ENCODE measurements at regions not wholly inside any gene's neighbourhood (a gene's known extent, or its start where the extent isn't known, plus 50 kb on each side); places are given as distances from the start of the nearest gene placed in this dataset.

GRCh38 chr16:73154063-73154870, 106.3 kb upstream of the ZFHX3 start:
- no peak for TF ChIP-seq CTCF (IDR thresholded peaks at IDR 0.05; ENCODE audit: low read depth, low read length)
- no peak for DNase-seq
- no peaks in the 10 kb centered on the region for H3K36me3 ChIP-seq
- H3K4me1 ChIP-seq, result peaks cover 5% of the 10 kb centered on the region; the same call in 1 of the 2 replicates
- no peaks in the 10 kb centered on the region for H3K27me3 ChIP-seq
- H3K9me3 ChIP-seq, result no peaks in the 10 kb centered on the region
- H3K4me3 ChIP-seq (ENCODE audit: low read depth, low read length), result no peak overlapping the region

GRCh38 chr16:73152386-73153125, 104.6 kb upstream of the ZFHX3 start:
- no peaks in the 10 kb centered on the region for H3K36me3 ChIP-seq
- H3K9me3 ChIP-seq, result no peaks in the 10 kb centered on the region
- H3K4me1 ChIP-seq, result peaks cover 6% of the 10 kb centered on the region; the same call in 1 of the 2 replicates
- TF ChIP-seq CTCF (IDR thresholded peaks at IDR 0.05; ENCODE audit: low read depth, low read length), result no peak
- no peaks in the 10 kb centered on the region for H3K27me3 ChIP-seq
- no peak for DNase-seq
- H3K4me3 ChIP-seq (ENCODE audit: low read depth, low read length), result no peak overlapping the region

- no peaks in the 10 kb centered on the region for H3K27me3 ChIP-seq
- H3K36me3 ChIP-seq, result no peaks in the 10 kb centered on the region
- DNase-seq, result no peak
- TF ChIP-seq CTCF (IDR thresholded peaks at IDR 0.05; ENCODE audit: low read depth, low read length), result no peak
- peaks cover 6% of the 10 kb centered on the region; the same call in 1 of the 2 replicates for H3K4me1 ChIP-seq
- H3K9me3 ChIP-seq, result no peaks in the 10 kb centered on the region
- no peak overlapping the region for H3K4me3 ChIP-seq (ENCODE audit: low read depth, low read length)
Observed at GRCh38 chr16:73151941-73152340, 104.0 kb upstream of the ZFHX3 start.

DNA sequence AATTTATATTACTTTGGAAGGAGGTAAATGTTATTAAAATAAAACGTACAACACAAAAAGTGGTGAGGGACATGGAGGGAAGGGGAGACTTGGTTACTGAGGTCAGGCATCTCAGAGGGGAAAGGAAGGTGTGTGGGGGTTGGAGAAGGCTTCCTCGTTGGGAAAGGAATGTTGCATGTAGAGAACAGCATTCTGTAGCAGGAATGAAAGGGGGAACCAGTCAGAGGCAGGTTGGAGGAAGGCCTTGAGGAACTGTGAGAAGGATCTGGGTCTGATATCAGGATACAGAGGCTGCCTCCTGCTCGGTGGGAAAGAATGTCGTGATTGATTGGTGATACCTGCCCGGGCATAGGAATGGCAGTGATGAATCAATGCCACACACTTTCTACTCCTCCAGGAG, 103.3 kb upstream of the ZFHX3 start:
- no peak overlapping the region for H3K4me3 ChIP-seq (ENCODE audit: low read depth, low read length)

GRCh38 chr16:73150786-73151185, 102.9 kb upstream of the ZFHX3 start:
- peaks cover 6% of the 10 kb centered on the region for H3K4me1 ChIP-seq
- no peak for TF ChIP-seq CTCF (IDR thresholded peaks at IDR 0.05; ENCODE audit: low read depth, low read length)
- H3K9me3 ChIP-seq, result no peaks in the 10 kb centered on the region
- H3K27me3 ChIP-seq, result no peaks in the 10 kb centered on the region
- H3K36me3 ChIP-seq, result no peaks in the 10 kb centered on the region
- no peak overlapping the region for H3K4me3 ChIP-seq (ENCODE audit: low read depth, low read length)
- no peak for DNase-seq

More for the DNA sequence above, 103.3 kb upstream of the ZFHX3 start:
- no peaks in the 10 kb centered on the region for H3K9me3 ChIP-seq
- H3K4me1 ChIP-seq, result peaks cover 6% of the 10 kb centered on the region; the same call in 1 of the 2 replicates
- TF ChIP-seq CTCF (IDR thresholded peaks at IDR 0.05; ENCODE audit: low read depth, low read length), result no peak
- H3K36me3 ChIP-seq, result no peaks in the 10 kb centered on the region
- DNase-seq, result no peak
- H3K27me3 ChIP-seq, result no peaks in the 10 kb centered on the region

- H3K4me1 ChIP-seq, result peaks cover 12% of the 10 kb centered on the region
- H3K4me3 ChIP-seq (ENCODE audit: low read depth, low read length), result no peak overlapping the region
- H3K27me3 ChIP-seq, result no peaks in the 10 kb centered on the region
- TF ChIP-seq CTCF (IDR thresholded peaks at IDR 0.05; ENCODE audit: low read depth, low read length), result no peak
- DNase-seq, result no peak
- H3K9me3 ChIP-seq, result no peaks in the 10 kb centered on the region
- no peaks in the 10 kb centered on the region for H3K36me3 ChIP-seq
Observed at GRCh38 chr16:73149334-73149733, 101.4 kb upstream of the ZFHX3 start.
